SKM-1 (cell line): ENCODE measurements at regions not wholly inside any gene's neighbourhood (a gene's known extent, or its start where the extent isn't known, plus 50 kb on each side); places are given as distances from the start of the nearest gene placed in this dataset.
"Not testable (repeated sequence)": the region's sequence is repeated elsewhere in the genome, so short reads cannot be mapped to it uniquely, and the experiment has no call there.

Experiments
- DNase-seq: peaks from one replicate; lab custom pipeline; 2025; ENCODE audit not compliant: unreplicated experiment; lab: John Stamatoyannopoulos, UW

- DNase-seq: not testable (repeated sequence)
Observed at GRCh38 chr1:91207691-91208090, 185.9 kb upstream of the ZNF644 start.

DNA sequence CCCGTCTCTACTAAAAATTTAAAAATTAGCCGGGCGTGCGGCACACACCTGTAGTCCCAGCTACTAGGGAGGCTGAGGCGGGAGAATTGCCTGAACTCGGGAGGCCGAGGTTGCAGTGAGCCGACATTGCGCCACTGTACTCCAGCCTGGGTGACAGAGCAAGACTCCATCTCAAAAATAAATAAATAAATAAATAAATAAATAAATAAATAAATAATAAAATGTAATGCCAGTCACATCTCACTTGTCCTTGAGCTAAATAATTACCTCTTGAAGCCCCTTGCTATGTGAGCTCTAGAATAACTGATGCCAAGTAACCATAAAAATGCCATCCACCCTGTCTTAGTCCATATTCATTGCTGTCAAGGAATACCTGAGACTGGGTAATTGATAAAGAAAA is 182.3 kb upstream of the ZNF644 start:
- not testable (repeated sequence) for DNase-seq

- DNase-seq: no peak
Observed at GRCh38 chr1:91201694-91202093, 179.9 kb upstream of the ZNF644 start.

GRCh38 chr1:91201176-91201575 is 179.3 kb upstream of the ZNF644 start:
- peak; percentile 11 for DNase-seq

DNA sequence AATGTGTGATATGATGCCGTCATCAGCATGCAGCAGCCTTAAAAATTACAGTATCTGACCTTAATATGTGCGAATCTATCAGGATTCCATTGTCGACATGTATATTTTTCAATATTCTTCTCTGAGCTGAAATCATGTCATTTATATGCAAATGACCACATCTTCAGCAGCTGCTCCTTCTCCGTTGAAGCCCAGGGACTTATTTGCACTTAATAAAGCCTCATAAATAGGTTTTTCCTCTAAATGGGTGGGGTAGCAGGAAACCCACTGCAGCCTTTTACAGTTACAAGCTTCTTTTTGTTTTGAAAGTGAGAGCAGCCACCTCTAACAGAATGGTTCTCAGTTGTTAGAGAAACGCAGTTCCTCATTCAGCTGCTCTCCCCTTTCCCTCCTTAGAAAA is 178.8 kb upstream of the ZNF644 start:
- DNase-seq: no peak

GRCh38 chr1:91199988-91200387 is 178.2 kb upstream of the ZNF644 start:
- no peak for DNase-seq

DNA sequence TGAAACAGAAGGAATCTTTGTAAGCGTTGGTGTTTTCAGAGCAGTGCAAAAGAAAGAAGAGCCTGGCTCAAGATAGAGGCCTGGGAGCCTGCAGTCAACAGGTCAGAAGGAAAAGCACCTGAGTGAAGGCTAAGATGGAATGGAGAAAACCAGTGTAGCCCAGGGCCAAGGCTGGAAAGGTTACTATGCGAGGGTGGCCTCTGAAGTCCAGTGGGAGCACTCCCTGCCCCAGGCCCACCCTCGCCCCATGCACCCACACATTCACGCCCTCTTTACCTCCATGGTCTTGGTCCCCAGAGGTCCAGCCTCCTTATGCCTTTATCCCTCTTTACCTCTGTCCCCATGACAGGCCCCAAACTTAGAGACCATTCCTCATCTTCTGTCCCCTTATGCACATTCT is 169.2 kb upstream of the ZNF644 start:
- DNase-seq: no peak

- DNase-seq: no peak
Observed at GRCh38 chr1:91189096-91189495, 167.3 kb upstream of the ZNF644 start.

- not testable (repeated sequence) for DNase-seq
Observed at GRCh38 chr1:91182807-91183206, 161.0 kb upstream of the ZNF644 start.

GRCh38 chr1:91176250-91176649 is 154.4 kb upstream of the ZNF644 start:
- DNase-seq: no peak

- DNase-seq: no peak
Observed at GRCh38 chr1:91174734-91175133, 152.9 kb upstream of the ZNF644 start.

DNA sequence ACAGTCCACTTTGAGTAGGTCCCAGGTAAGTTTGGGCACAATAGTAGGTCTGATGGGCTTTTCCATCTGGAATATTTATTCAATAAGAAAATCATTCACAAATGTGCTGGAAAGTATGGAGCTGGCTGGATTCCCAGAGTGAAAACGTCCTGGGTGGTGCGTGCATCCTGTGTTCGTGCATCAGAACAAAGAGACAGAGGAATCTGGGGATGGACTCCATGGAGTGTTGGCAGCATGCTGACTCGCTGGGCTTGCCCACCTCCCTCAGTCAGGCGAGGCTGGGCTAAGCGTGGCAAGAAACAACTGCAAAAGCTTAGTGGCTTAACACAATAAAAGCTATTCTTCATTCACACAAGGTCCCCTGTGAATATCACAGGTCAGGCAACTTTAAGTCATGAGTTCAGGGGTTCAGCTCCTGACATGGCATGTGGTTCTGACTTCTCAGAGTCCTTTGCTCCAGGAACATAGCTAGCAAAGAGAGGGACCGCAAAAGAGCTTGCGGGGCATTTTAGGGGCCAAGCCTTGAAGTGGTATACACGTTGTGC is 151.6 kb upstream of the ZNF644 start:
- DNase-seq: no peak

- DNase-seq: no peak
Observed at GRCh38 chr1:91172541-91172940, 150.7 kb upstream of the ZNF644 start.

GRCh38 chr1:91171898-91172297 is 150.1 kb upstream of the ZNF644 start:
- no peak for DNase-seq

- DNase-seq: no peak
Observed at GRCh38 chr1:91170571-91170970, 148.7 kb upstream of the ZNF644 start.

- DNase-seq: peak; percentile 70
Observed at GRCh38 chr1:91166106-91166712, 144.4 kb upstream of the ZNF644 start.

- peak; percentile 24 for DNase-seq
Observed at GRCh38 chr1:91165033-91165654, 143.3 kb upstream of the ZNF644 start.

DNA sequence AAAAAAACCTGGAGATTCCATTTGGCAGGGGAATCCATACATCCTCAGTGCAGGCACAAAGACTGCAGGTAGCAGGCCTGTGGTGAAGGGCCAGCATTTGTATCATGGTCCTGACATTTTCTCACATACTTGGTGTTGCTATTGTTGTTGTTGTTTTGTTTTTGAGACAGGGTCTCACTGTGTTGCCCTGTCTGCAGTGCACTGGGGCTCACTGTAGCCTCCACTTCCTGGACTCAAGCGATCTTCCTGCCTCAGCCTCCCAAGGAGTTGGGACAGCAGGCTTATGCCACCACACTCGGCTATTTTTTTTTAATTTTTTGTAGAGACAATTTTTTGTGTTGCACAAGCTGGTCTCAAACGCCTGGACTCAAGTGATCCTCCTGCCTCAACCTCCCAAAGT is 140.8 kb upstream of the ZNF644 start:
- DNase-seq: no peak

DNA sequence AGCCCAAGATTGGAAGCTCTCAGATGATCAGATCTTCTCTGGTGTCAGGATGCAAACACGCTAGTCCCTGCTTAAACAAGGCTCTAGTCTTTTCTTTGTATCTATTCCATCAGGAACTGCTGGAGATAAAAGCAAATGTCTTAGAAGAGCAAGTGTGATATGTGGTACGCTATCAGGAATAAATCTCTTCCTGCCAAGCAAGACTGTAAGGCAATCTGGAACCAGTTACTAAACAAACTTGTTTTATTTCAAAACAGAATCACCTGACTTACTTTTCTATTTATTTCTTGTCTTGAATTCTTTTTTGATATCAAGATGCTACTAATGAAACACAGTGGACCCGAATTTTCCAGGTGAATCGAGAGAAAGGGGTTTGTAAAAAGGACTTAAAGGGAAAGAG is 139.9 kb upstream of the ZNF644 start:
- DNase-seq: no peak

- DNase-seq: no peak
Observed at GRCh38 chr1:91161166-91161565, 139.3 kb upstream of the ZNF644 start.

- no peak for DNase-seq
Observed at GRCh38 chr1:91160363-91161075, 138.7 kb upstream of the ZNF644 start.

DNA sequence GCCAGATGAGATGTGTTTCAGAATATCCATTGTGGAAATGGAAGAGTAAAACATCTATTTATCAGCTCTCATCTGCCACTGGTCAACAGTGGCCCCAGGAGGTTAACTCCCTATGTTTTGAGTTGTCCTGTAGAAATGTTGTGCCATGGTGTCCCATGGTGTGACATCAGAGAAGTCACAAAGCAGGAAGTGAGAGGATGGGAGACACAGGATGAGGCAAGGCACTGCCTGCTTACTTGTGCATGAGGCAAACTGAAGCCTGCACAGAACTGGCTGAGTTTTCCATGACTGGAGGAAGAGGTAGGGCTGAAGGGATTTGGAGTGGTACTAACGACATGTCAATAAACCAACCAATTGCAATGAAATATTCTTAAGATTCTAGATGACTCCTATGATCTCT is 131.5 kb upstream of the ZNF644 start:
- DNase-seq: no peak
